ENCODE measurements at regions not wholly inside any gene's neighbourhood (a gene's known extent, or its start where the extent isn't known, plus 50 kb on each side); places are given as distances from the start of the nearest gene placed in this dataset.

- TF ChIP-seq POLR2A (IDR thresholded peaks at IDR 0.05) (no peak), POLR2AphosphoS5 (IDR thresholded peaks at IDR 0.05) (no peak), CTCF (IDR thresholded peaks at IDR 0.05) (no peak)
These were observed 193.2 kb upstream of the TPRG1 start for GRCh38 chr3:188978421-188979171.
